ENCODE measurements at regions not wholly inside any gene's neighbourhood (a gene's known extent, or its start where the extent isn't known, plus 50 kb on each side); places are given as distances from the start of the nearest gene placed in this dataset.

- no peak overlapping the region for H3K4me3 ChIP-seq (ENCODE audit: low read depth, low read length)
- TF ChIP-seq CTCF (IDR thresholded peaks at IDR 0.05; ENCODE audit: borderline replicate concordance, insufficient read depth, low read depth, low read length) = no peak
Observed at GRCh38 chr4:177214935-177215334, 94.7 kb upstream of the NEIL3 start.

- TF ChIP-seq CTCF (IDR thresholded peaks at IDR 0.05; ENCODE audit: borderline replicate concordance, insufficient read depth, low read depth, low read length) = no peak
Observed at GRCh38 chr4:177220376-177220775, 89.3 kb upstream of the NEIL3 start.

GRCh38 chr4:177222781-177223180 is 86.9 kb upstream of the NEIL3 start:
- TF ChIP-seq CTCF (IDR thresholded peaks at IDR 0.05; ENCODE audit: borderline replicate concordance, insufficient read depth, low read depth, low read length) = no peak
- no peak overlapping the region for H3K4me3 ChIP-seq (ENCODE audit: low read depth, low read length)

More at GRCh38 chr4:177220376-177220775, 89.3 kb upstream of the NEIL3 start:
- no peak overlapping the region for H3K4me3 ChIP-seq (ENCODE audit: low read depth, low read length)

GRCh38 chr4:177225605-177226004 is 84.1 kb upstream of the NEIL3 start:
- H3K4me3 ChIP-seq (ENCODE audit: low read depth, low read length) = no peak overlapping the region
- no peak for TF ChIP-seq CTCF (IDR thresholded peaks at IDR 0.05; ENCODE audit: borderline replicate concordance, insufficient read depth, low read depth, low read length)

- TF ChIP-seq CTCF (IDR thresholded peaks at IDR 0.05; ENCODE audit: borderline replicate concordance, insufficient read depth, low read depth, low read length) = no peak
Observed at GRCh38 chr4:177227636-177228035, 82.0 kb upstream of the NEIL3 start.

GRCh38 chr4:177228599-177228998 is 81.1 kb upstream of the NEIL3 start:
- no peak overlapping the region for H3K4me3 ChIP-seq (ENCODE audit: low read depth, low read length)
- no peak for TF ChIP-seq CTCF (IDR thresholded peaks at IDR 0.05; ENCODE audit: borderline replicate concordance, insufficient read depth, low read depth, low read length)

More at GRCh38 chr4:177227636-177228035, 82.0 kb upstream of the NEIL3 start:
- no peak overlapping the region for H3K4me3 ChIP-seq (ENCODE audit: low read depth, low read length)

GRCh38 chr4:177229331-177229730 is 80.3 kb upstream of the NEIL3 start:
- no peak for TF ChIP-seq CTCF (IDR thresholded peaks at IDR 0.05; ENCODE audit: borderline replicate concordance, insufficient read depth, low read depth, low read length)
- no peak overlapping the region for H3K4me3 ChIP-seq (ENCODE audit: low read depth, low read length)

All from GM12875 (cell line).